ENCODE measurements at regions not wholly inside any gene's neighbourhood (a gene's known extent, or its start where the extent isn't known, plus 50 kb on each side); places are given as distances from the start of the nearest gene placed in this dataset.
"Not testable (repeated sequence)": the region's sequence is repeated elsewhere in the genome, so short reads cannot be mapped to it uniquely, and the experiment has no call there.

DNA sequence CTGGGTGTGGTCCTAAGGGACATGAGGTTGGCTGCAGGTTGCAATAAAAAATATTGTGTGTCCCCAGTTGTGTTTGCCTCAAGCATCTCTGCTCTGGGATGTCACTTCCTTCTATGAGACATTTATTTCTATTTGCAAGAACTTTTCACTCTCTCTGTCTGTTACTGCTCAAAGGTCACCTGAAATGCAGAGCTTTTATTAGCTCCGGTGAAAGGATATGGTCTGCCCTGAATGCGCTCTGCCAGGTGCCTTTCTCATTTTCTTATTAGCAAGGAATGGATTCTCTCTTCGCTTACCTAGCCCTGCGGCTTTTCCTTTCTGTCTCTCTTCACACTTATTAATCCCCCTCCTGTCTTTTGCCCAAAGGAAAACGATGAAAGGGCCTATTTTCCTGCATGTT is 526.1 kb downstream of the TMEM38B start:
- Histone ChIP-seq H3K9me3 (no peaks in the 10 kb centered on the region), H3K4me3 (ENCODE audit: low read depth, low read length) (no peak overlapping the region), H3K27me3 (replicated peaks; ENCODE audit: control insufficient read depth, insufficient read depth, low read length) (no peaks in the 10 kb centered on the region), H3K4me1 (no peaks in the 10 kb centered on the region), H3K36me3 (ENCODE audit: control insufficient read depth, insufficient read depth, low read length) (no peaks in the 10 kb centered on the region)
- H3K27me3 Mint-ChIP-seq (ENCODE audit: insufficient read depth, unreplicated experiment): no peaks in the 10 kb centered on the region
- H3K9me3 Mint-ChIP-seq (ENCODE audit: unreplicated experiment): no peaks in the 10 kb centered on the region
- H3K27ac Mint-ChIP-seq (ENCODE audit: unreplicated experiment): no peak overlapping the region
- H3K36me3 Mint-ChIP-seq (ENCODE audit: insufficient read depth, unreplicated experiment): no peaks in the 10 kb centered on the region
- ChIA-PET CTCF (no interaction called here), POLR2A (no interaction called here)
- no peak for DNase-seq
- H3K4me3 Mint-ChIP-seq (ENCODE audit: unreplicated experiment): no peak overlapping the region
- intact Hi-C loops (cut with micrococcal nuclease; ENCODE audit: unreplicated experiment): no loop called here
- no TSS peak for BruUV-seq (replicated peaks)
- TF ChIP-seq, protein P1, sequence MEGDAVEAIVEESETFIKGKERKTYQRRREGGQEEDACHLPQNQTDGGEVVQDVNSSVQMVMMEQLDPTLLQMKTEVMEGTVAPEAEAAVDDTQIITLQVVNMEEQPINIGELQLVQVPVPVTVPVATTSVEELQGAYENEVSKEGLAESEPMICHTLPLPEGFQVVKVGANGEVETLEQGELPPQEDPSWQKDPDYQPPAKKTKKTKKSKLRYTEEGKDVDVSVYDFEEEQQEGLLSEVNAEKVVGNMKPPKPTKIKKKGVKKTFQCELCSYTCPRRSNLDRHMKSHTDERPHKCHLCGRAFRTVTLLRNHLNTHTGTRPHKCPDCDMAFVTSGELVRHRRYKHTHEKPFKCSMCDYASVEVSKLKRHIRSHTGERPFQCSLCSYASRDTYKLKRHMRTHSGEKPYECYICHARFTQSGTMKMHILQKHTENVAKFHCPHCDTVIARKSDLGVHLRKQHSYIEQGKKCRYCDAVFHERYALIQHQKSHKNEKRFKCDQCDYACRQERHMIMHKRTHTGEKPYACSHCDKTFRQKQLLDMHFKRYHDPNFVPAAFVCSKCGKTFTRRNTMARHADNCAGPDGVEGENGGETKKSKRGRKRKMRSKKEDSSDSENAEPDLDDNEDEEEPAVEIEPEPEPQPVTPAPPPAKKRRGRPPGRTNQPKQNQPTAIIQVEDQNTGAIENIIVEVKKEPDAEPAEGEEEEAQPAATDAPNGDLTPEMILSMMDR (IDR thresholded peaks at IDR 0.05; ENCODE audit: insufficient read depth in 1 of 2, low read depth in 1 of 2, low read length in 1 of 2, severe bottlenecking in 1 of 2, unreplicated experiment in 1 of 2): no peak
- H3K4me1 Mint-ChIP-seq (ENCODE audit: low read depth, unreplicated experiment): no peaks in the 10 kb centered on the region

DNA sequence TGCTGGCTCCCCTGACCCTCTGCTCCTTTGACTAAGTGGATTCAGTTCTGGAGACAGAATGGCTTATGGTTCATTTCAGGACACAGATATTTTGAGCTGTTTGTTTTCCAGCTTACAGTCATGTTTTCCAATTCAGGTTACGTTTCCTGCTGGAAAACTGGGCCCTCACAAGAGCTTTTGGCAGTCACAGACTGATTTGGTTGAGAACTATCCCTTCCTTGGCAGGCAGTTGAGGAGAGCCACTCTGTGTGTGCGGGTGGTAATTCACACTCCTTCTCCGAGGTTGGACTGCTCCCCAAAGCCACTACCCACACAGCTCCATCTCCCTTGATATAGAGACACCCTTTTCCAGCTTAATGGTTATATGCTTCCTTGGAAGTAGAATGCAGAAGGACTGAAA is 534.5 kb downstream of the TMEM38B start:
- no peaks in the 10 kb centered on the region for H3K4me1 Mint-ChIP-seq (ENCODE audit: low read depth, unreplicated experiment)
- Histone ChIP-seq H3K9me3 (no peaks in the 10 kb centered on the region), H3K36me3 (ENCODE audit: control insufficient read depth, insufficient read depth, low read length) (no peaks in the 10 kb centered on the region), H3K4me3 (ENCODE audit: low read depth, low read length) (no peak overlapping the region), H3K4me1 (no peaks in the 10 kb centered on the region), H3K27me3 (replicated peaks; ENCODE audit: control insufficient read depth, insufficient read depth, low read length) (no peaks in the 10 kb centered on the region)
- no peaks in the 10 kb centered on the region for H3K36me3 Mint-ChIP-seq (ENCODE audit: insufficient read depth, unreplicated experiment)
- no peak for DNase-seq
- H3K27me3 Mint-ChIP-seq (ENCODE audit: insufficient read depth, unreplicated experiment): peaks cover 2% of the 10 kb centered on the region
- intact Hi-C loops (cut with micrococcal nuclease; ENCODE audit: unreplicated experiment): no loop called here
- no peak overlapping the region for H3K27ac Mint-ChIP-seq (ENCODE audit: unreplicated experiment)
- H3K9me3 Mint-ChIP-seq (ENCODE audit: unreplicated experiment): no peaks in the 10 kb centered on the region
- no peak overlapping the region for H3K4me3 Mint-ChIP-seq (ENCODE audit: unreplicated experiment)
- ChIA-PET CTCF (no interaction called here), POLR2A (no interaction called here)
- BruUV-seq (replicated peaks): no TSS peak
- TF ChIP-seq, protein P1 (IDR thresholded peaks at IDR 0.05; ENCODE audit: insufficient read depth in 1 of 2, low read depth in 1 of 2, low read length in 1 of 2, severe bottlenecking in 1 of 2, unreplicated experiment in 1 of 2): no peak

DNA sequence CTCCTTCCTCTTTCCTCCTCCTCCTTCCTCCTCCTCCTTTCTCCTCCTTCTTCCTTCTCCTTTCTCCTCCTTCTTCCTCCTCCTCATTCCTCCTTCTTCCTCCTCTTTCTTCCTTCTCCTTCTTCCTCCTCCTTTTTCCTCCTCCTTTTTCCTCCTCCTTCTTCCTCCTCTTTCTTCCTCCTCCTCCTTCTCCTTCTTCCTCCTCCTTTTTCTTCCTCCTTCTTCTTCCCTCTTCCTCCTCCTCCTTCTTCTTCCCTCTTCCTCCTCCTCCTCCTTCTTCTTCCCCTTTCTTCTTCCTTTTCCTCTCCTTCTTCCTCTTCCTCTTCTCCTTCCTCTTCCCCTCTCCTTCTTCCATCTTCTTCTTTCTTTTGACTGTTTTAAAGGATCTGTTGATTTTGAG is 538.8 kb downstream of the TMEM38B start:
- intact Hi-C loops (cut with micrococcal nuclease; ENCODE audit: unreplicated experiment): no loop called here
- TF ChIP-seq, protein P1 (IDR thresholded peaks at IDR 0.05; ENCODE audit: insufficient read depth in 1 of 2, low read depth in 1 of 2, low read length in 1 of 2, severe bottlenecking in 1 of 2, unreplicated experiment in 1 of 2): no peak
- H3K4me1 ChIP-seq: no peaks in the 10 kb centered on the region
- Mint-ChIP-seq H3K4me1 (ENCODE audit: low read depth, unreplicated experiment) (no peaks in the 10 kb centered on the region), H3K27me3 (ENCODE audit: insufficient read depth, unreplicated experiment) (no peaks in the 10 kb centered on the region), H3K9me3 (ENCODE audit: unreplicated experiment) (no peaks in the 10 kb centered on the region), H3K27ac (ENCODE audit: unreplicated experiment) (no peak overlapping the region), H3K36me3 (ENCODE audit: insufficient read depth, unreplicated experiment) (no peaks in the 10 kb centered on the region), H3K4me3 (ENCODE audit: unreplicated experiment) (no peak overlapping the region)
- no peak for DNase-seq
- no peaks in the 10 kb centered on the region for H3K9me3 ChIP-seq
- BruUV-seq (replicated peaks): no TSS peak
- H3K4me3 ChIP-seq (ENCODE audit: low read depth, low read length): no peak overlapping the region
- H3K27me3 ChIP-seq (replicated peaks; ENCODE audit: control insufficient read depth, insufficient read depth, low read length): no peaks in the 10 kb centered on the region
- H3K36me3 ChIP-seq (ENCODE audit: control insufficient read depth, insufficient read depth, low read length): no peaks in the 10 kb centered on the region
- ChIA-PET POLR2A (no interaction called here), CTCF (no interaction called here)

DNA sequence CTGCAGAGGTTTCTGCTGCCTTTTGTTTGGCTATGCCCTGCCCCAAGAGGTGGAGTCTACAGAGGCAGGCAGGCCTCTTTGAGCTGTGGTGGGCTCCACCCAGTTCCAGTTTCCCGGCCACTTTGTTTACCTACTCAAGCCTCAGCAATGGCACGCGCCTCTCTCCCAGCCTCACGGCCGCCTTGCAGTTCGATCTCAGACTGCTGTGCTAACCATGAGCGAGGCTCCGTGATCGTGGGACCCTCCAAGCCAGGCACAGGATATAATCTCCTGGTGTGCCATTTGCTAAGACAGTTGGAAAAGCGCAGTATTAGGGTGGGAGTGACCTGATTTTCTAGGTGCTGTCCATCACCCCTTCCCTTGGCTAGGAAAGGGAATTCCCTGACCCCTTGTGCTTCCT is 566.6 kb downstream of the TMEM38B start:
- H3K4me3 Mint-ChIP-seq (ENCODE audit: unreplicated experiment); H3K4me1 ChIP-seq; POLR2A ChIA-PET; H3K27me3 ChIP-seq (replicated peaks; ENCODE audit: control insufficient read depth, insufficient read depth, low read length); intact Hi-C loops (cut with micrococcal nuclease; ENCODE audit: unreplicated experiment); H3K36me3 ChIP-seq (ENCODE audit: control insufficient read depth, insufficient read depth, low read length); H3K4me3 ChIP-seq (ENCODE audit: low read depth, low read length); H3K27ac Mint-ChIP-seq (ENCODE audit: unreplicated experiment); H3K4me1 Mint-ChIP-seq (ENCODE audit: low read depth, unreplicated experiment); DNase-seq; H3K9me3 Mint-ChIP-seq (ENCODE audit: unreplicated experiment); CTCF ChIA-PET; H3K36me3 Mint-ChIP-seq (ENCODE audit: insufficient read depth, unreplicated experiment); H3K27me3 Mint-ChIP-seq (ENCODE audit: insufficient read depth, unreplicated experiment); BruUV-seq (replicated peaks); H3K9me3 ChIP-seq: not testable (repeated sequence)
